SK-N-MC (cell line): ENCODE measurements at regions not wholly inside any gene's neighbourhood (a gene's known extent, or its start where the extent isn't known, plus 50 kb on each side); places are given as distances from the start of the nearest gene placed in this dataset.

Experiments used
- EZH2 ChIP-seq: fragments of 200-600 bp; sonication (generic); IDR thresholded peaks from one replicate; pipeline ENCODE4 v1.6.1; 2017; ENCODE audit warnings: antibody characterized with exemption
- POLR2AphosphoS5 ChIP-seq: IDR thresholded peaks from 2 replicates; pipeline ENCODE4 v1.6.1; 2012; ENCODE audit warnings: mild to moderate bottlenecking, low read depth, low read length, borderline replicate concordance

- no peak for TF ChIP-seq POLR2AphosphoS5
- TF ChIP-seq EZH2, result no peak
Observed at GRCh38 chr5:57324181-57324580, 150.3 kb downstream of the GPBP1 start.
